Naive thymus-derived CD4-positive, alpha-beta T cell (primary cell): ENCODE measurements at regions not wholly inside any gene's neighbourhood (a gene's known extent, or its start where the extent isn't known, plus 50 kb on each side); places are given as distances from the start of the nearest gene placed in this dataset.

Experiments used
- ATAC-seq: fragments of 150-1000 bp; cut with Tn5 transposase; 2 replicates; pipeline ENCODE4 v1.10.0; 2021; ENCODE audit warnings: mild to moderate bottlenecking, moderate library complexity
- CTCF ChIA-PET: fragments of 350-600 bp; sonication (Branson Sonifier 250); formaldehyde crosslinking; loops from one replicate; lab custom pipeline; 2021; ENCODE audit warnings: antibody characterized with exemption; lab: Charles Lee
- POLR2A ChIA-PET: fragments of 350-600 bp; sonication (Branson Sonifier 250); formaldehyde crosslinking; loops from one replicate; lab custom pipeline; 2021; ENCODE audit warnings: antibody characterized with exemption, inconsistent platforms; lab: Charles Lee
- DNase-seq, 9 donors: peaks; one replicate each; pipeline versions ENCODE4 v3.0.0 to v3.0.0-alpha.2; 2020 to 2022; ENCODE audit warnings: mixed read lengths in 1 of 9
- H3K27ac ChIP-seq: one replicate; pipeline ENCODE4 v1.7.0; 2013; ENCODE audit warnings: mild to moderate bottlenecking, low read depth, low read length, moderate library complexity
- H3K27me3 ChIP-seq, 2 donors: one replicate each; pipeline ENCODE4 v1.7.0; 2013; ENCODE audit warnings: low read length in 2 of 2, mild to moderate bottlenecking in 2 of 2, moderate library complexity in 2 of 2; ENCODE audit not compliant: control insufficient read depth in 2 of 2, insufficient read depth in 2 of 2
- H3K36me3 ChIP-seq, 3 experiments: 1 replicate in 2 of 3; 2 replicates in 1 of 3; pipeline ENCODE4 v1.7.0; 2013; ENCODE audit warnings: low read length in 3 of 3, mild to moderate bottlenecking in 3 of 3, moderate library complexity in 1 of 3; ENCODE audit not compliant: insufficient read depth in 3 of 3, control insufficient read depth in 2 of 3
- H3K4me1 ChIP-seq, 2 donors: one replicate each; pipeline ENCODE4 v1.7.0; 2013; ENCODE audit warnings: low read length in 2 of 2, mild to moderate bottlenecking in 2 of 2, moderate library complexity in 1 of 2; ENCODE audit not compliant: control insufficient read depth in 2 of 2, insufficient read depth in 2 of 2
- H3K4me3 ChIP-seq: 2 replicates; pipeline ENCODE4 v1.7.0; 2013; ENCODE audit warnings: mild to moderate bottlenecking, low read length
- H3K9me3 ChIP-seq, 3 experiments: 1 replicate in 2 of 3; 2 replicates in 1 of 3; pipeline ENCODE4 v1.7.0; 2013; ENCODE audit warnings: low read length in 3 of 3; ENCODE audit not compliant: control insufficient read depth in 2 of 3
- H3K27ac Mint-ChIP-seq, 9 donors: one replicate each; pipeline ENCODE4 v1.8.0; 2020 to 2022; ENCODE audit warnings: mixed read lengths in 9 of 9, mild to moderate bottlenecking in 8 of 9, moderate library complexity in 5 of 9, inconsistent platforms in 2 of 9
- H3K27me3 Mint-ChIP-seq, 5 donors: one replicate each; pipeline ENCODE4 v1.8.0; 2021 to 2022; ENCODE audit warnings: mixed read lengths in 5 of 5, mild to moderate bottlenecking in 1 of 5
- H3K36me3 Mint-ChIP-seq, 5 donors: one replicate each; pipeline ENCODE4 v1.8.0; 2020 to 2022; ENCODE audit warnings: mixed read lengths in 5 of 5, mild to moderate bottlenecking in 3 of 5, inconsistent platforms in 1 of 5
- H3K4me1 Mint-ChIP-seq, 7 donors: one replicate each; pipeline ENCODE4 v1.8.0; 2020 to 2022; ENCODE audit warnings: mixed read lengths in 7 of 7, mild to moderate bottlenecking in 3 of 7, inconsistent platforms in 1 of 7
- H3K4me3 Mint-ChIP-seq, 10 donors: one replicate each; pipeline ENCODE4 v1.8.0; 2020 to 2022; ENCODE audit warnings: mild to moderate bottlenecking in 10 of 10, mixed read lengths in 10 of 10, moderate library complexity in 6 of 10, inconsistent platforms in 2 of 10
- H3K9me3 Mint-ChIP-seq, 11 donors: one replicate each; pipeline ENCODE4 v1.8.0; 2020 to 2022; ENCODE audit warnings: mixed read lengths in 11 of 11, mild to moderate bottlenecking in 4 of 11, inconsistent platforms in 1 of 11, moderate library complexity in 1 of 11
- intact Hi-C, 2 donors: fragments of 100-400 bp; cut with micrococcal nuclease; formaldehyde crosslinking; loops; one replicate each; pipeline ENCODE4 v1.15.1; 2023

- no peak overlapping the region for H3K27ac Mint-ChIP-seq
Measured at GRCh38 chr4:62415256-62415655, 1215.1 kb downstream of the ADGRL3 start.

GRCh38 chr4:62414563-62414962 lies 1214.4 kb downstream of the ADGRL3 start:
- POLR2A ChIA-PET: no interaction called here
- H3K27ac ChIP-seq: no peak overlapping the region
- Mint-ChIP-seq H3K4me3 (no peak overlapping the region), H3K27me3 (no peaks in the 10 kb centered on the region), H3K9me3 (peaks cover 4 to 26% (median 7%) of the 10 kb centered on the region in 11 donors), H3K36me3 (no peaks in the 10 kb centered on the region), H3K4me1 (no peaks in the 10 kb centered on the region), H3K27ac (no peak overlapping the region)
- H3K36me3 ChIP-seq: no peaks in the 10 kb centered on the region
- H3K4me3 ChIP-seq: no peak overlapping the region
- ATAC-seq (no peak), DNase-seq (no peak)
- intact Hi-C loops: no loop called here
- CTCF ChIA-PET: no interaction called here
- no peaks in the 10 kb centered on the region for H3K9me3 ChIP-seq
- H3K4me1 ChIP-seq: no peaks in the 10 kb centered on the region
- H3K27me3 ChIP-seq: no peaks in the 10 kb centered on the region

More at GRCh38 chr4:62415256-62415655, 1215.1 kb downstream of the ADGRL3 start:
- Histone ChIP-seq H3K4me3 (no peak overlapping the region), H3K9me3 (no peaks in the 10 kb centered on the region), H3K36me3 (no peaks in the 10 kb centered on the region), H3K27ac (no peak overlapping the region), H3K27me3 (no peaks in the 10 kb centered on the region), H3K4me1 (no peaks in the 10 kb centered on the region)
- ChIA-PET CTCF (no interaction called here), POLR2A (no interaction called here)
- H3K27me3 Mint-ChIP-seq: no peaks in the 10 kb centered on the region
- H3K4me1 Mint-ChIP-seq: no peaks in the 10 kb centered on the region
- peaks cover 4 to 25% (median 7%) of the 10 kb centered on the region in 11 donors for H3K9me3 Mint-ChIP-seq
- no peak for DNase-seq
- intact Hi-C loops: no loop called here
- ATAC-seq: no peak
- H3K36me3 Mint-ChIP-seq: no peaks in the 10 kb centered on the region
- H3K4me3 Mint-ChIP-seq: no peak overlapping the region

- Mint-ChIP-seq H3K4me3 (peak overlapping the region in 1 of 10 donors; percentile 33), H3K4me1 (no peaks in the 10 kb centered on the region), H3K27me3 (no peaks in the 10 kb centered on the region), H3K9me3 (peaks cover 1 to 21% (median 10%) of the 10 kb centered on the region in 11 donors), H3K36me3 (no peaks in the 10 kb centered on the region), H3K27ac (no peak overlapping the region)
- Histone ChIP-seq H3K4me3 (no peak overlapping the region), H3K27ac (no peak overlapping the region), H3K27me3 (no peaks in the 10 kb centered on the region), H3K9me3 (no peaks in the 10 kb centered on the region), H3K4me1 (no peaks in the 10 kb centered on the region), H3K36me3 (no peaks in the 10 kb centered on the region)
- no peak for ATAC-seq
- no peak for DNase-seq
- intact Hi-C loops: no loop called here
- POLR2A ChIA-PET: no interaction called here
- CTCF ChIA-PET: no interaction called here
Measured at GRCh38 chr4:62410371-62411003, 1210.4 kb downstream of the ADGRL3 start.

GRCh38 chr4:62408454-62408853 lies 1208.3 kb downstream of the ADGRL3 start:
- no peak for ATAC-seq
- POLR2A ChIA-PET: no interaction called here

GRCh38 chr4:62407534-62407933 lies 1207.4 kb downstream of the ADGRL3 start:
- intact Hi-C loops: no loop called here
- ChIA-PET POLR2A (no interaction called here), CTCF (no interaction called here)
- DNase-seq: no peak
- Histone ChIP-seq H3K36me3 (no peaks in the 10 kb centered on the region), H3K27me3 (no peaks in the 10 kb centered on the region), H3K9me3 (no peaks in the 10 kb centered on the region), H3K4me1 (no peaks in the 10 kb centered on the region), H3K4me3 (no peak overlapping the region), H3K27ac (no peak overlapping the region)
- Mint-ChIP-seq H3K27me3 (no peaks in the 10 kb centered on the region), H3K36me3 (no peaks in the 10 kb centered on the region), H3K4me3 (no peak overlapping the region), H3K9me3 (peaks cover 0 to 26% (median 13%) of the 10 kb centered on the region in 11 donors), H3K4me1 (no peaks in the 10 kb centered on the region), H3K27ac (no peak overlapping the region)
- no peak for ATAC-seq

More at GRCh38 chr4:62408454-62408853, 1208.3 kb downstream of the ADGRL3 start:
- H3K9me3 Mint-ChIP-seq: peaks cover 0 to 26% (median 13%) of the 10 kb centered on the region in 11 donors
- H3K4me1 Mint-ChIP-seq: no peaks in the 10 kb centered on the region
- intact Hi-C loops: no loop called here
- CTCF ChIA-PET: no interaction called here
- no peak overlapping the region for H3K4me3 Mint-ChIP-seq
- no peak for DNase-seq
- no peaks in the 10 kb centered on the region for H3K4me1 ChIP-seq
- H3K27me3 ChIP-seq: no peaks in the 10 kb centered on the region
- no peaks in the 10 kb centered on the region for H3K36me3 Mint-ChIP-seq
- H3K27ac Mint-ChIP-seq: no peak overlapping the region
- no peak overlapping the region for H3K27ac ChIP-seq
- no peaks in the 10 kb centered on the region for H3K36me3 ChIP-seq
- no peaks in the 10 kb centered on the region for H3K27me3 Mint-ChIP-seq
- H3K9me3 ChIP-seq: no peaks in the 10 kb centered on the region
- H3K4me3 ChIP-seq: no peak overlapping the region

- Mint-ChIP-seq H3K4me1 (no peaks in the 10 kb centered on the region), H3K36me3 (no peaks in the 10 kb centered on the region), H3K4me3 (no peak overlapping the region), H3K27me3 (no peaks in the 10 kb centered on the region), H3K9me3 (peaks cover under 1 to 18% (median 10%) of the 10 kb centered on the region in 11 donors), H3K27ac (no peak overlapping the region)
- intact Hi-C loops: no loop called here
- POLR2A ChIA-PET: no interaction called here
- ATAC-seq (peak; percentile 12), DNase-seq (no peak)
- Histone ChIP-seq H3K4me3 (no peak overlapping the region), H3K27me3 (no peaks in the 10 kb centered on the region), H3K36me3 (no peaks in the 10 kb centered on the region), H3K4me1 (no peaks in the 10 kb centered on the region), H3K9me3 (no peaks in the 10 kb centered on the region), H3K27ac (no peak overlapping the region)
- CTCF ChIA-PET: no interaction called here
Measured at GRCh38 chr4:62402088-62402806, 1202.1 kb downstream of the ADGRL3 start.

GRCh38 chr4:62399242-62399641 lies 1199.1 kb downstream of the ADGRL3 start:
- H3K36me3 ChIP-seq: no peaks in the 10 kb centered on the region
- no peaks in the 10 kb centered on the region for H3K9me3 ChIP-seq
- no peak overlapping the region for H3K27ac ChIP-seq
- ATAC-seq (no peak), DNase-seq (no peak)
- CTCF ChIA-PET: no interaction called here
- H3K27me3 Mint-ChIP-seq: no peaks in the 10 kb centered on the region
- POLR2A ChIA-PET: no interaction called here
- no peak overlapping the region for H3K4me3 Mint-ChIP-seq
- H3K4me1 Mint-ChIP-seq: peaks cover 0 to 1% (median 0%) of the 10 kb centered on the region in 7 donors
- no peaks in the 10 kb centered on the region for H3K27me3 ChIP-seq
- intact Hi-C loops: no loop called here
- H3K4me3 ChIP-seq: no peak overlapping the region
- H3K27ac Mint-ChIP-seq: no peak overlapping the region
- H3K36me3 Mint-ChIP-seq: no peaks in the 10 kb centered on the region
- H3K4me1 ChIP-seq: no peaks in the 10 kb centered on the region
- H3K9me3 Mint-ChIP-seq: peaks cover 0 to 17% (median 7%) of the 10 kb centered on the region in 11 donors
